NCI-H2196 (cell line): ENCODE measurements at regions not wholly inside any gene's neighbourhood (a gene's known extent, or its start where the extent isn't known, plus 50 kb on each side); places are given as distances from the start of the nearest gene placed in this dataset.
"Not testable (repeated sequence)": the region's sequence is repeated elsewhere in the genome, so short reads cannot be mapped to it uniquely, and the experiment has no call there.

Experiments used
- DNase-seq: peaks from one replicate; lab custom pipeline; 2025; ENCODE audit not compliant: unreplicated experiment; lab: John Stamatoyannopoulos, UW

- peak; percentile 61 for DNase-seq
These were observed 188.5 kb downstream of the ADRA2C start for GRCh38 chr4:3954540-3955320.

- peak; percentile 99 for DNase-seq
These were observed 189.4 kb downstream of the ADRA2C start for GRCh38 chr4:3955321-3956164.

DNA sequence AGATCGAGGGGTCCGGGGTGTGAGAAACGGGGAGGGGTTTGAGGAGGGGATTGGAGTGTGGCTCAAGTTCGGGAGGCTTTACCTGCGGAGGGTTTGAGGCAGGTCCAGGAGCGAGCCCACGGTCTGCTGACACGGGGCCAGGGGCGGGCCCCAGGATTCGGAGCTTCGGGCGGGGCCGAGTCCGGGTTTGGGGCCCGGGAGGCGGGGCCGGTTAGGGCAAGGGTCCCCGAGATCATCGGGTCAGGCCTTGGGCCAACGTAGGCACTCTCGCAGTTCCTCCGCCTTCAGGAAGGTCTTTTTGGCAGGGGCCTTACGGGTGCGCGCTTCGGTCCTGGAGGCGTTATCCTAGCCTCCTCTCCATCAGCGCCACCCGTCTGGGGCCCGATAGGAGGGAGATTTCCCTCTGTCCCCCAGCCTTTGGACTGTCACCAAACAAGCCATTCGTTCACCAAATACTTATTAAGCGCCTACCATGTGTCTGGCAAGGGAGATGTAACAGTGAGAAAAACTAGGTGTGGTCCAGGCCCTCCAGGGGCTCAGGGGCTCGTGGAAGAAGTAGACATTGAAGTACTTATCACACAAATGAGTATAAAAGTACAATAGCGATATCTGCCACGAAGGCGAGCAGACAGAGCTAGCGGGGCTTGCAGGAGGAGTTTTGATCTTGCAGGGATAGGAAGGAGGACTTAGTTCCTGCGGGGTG, 190.1 kb downstream of the ADRA2C start:
- DNase-seq, result not testable (repeated sequence)

- peak; percentile 65 for DNase-seq
These were observed 195.0 kb downstream of the ADRA2C start for GRCh38 chr4:3961091-3961672.

DNA sequence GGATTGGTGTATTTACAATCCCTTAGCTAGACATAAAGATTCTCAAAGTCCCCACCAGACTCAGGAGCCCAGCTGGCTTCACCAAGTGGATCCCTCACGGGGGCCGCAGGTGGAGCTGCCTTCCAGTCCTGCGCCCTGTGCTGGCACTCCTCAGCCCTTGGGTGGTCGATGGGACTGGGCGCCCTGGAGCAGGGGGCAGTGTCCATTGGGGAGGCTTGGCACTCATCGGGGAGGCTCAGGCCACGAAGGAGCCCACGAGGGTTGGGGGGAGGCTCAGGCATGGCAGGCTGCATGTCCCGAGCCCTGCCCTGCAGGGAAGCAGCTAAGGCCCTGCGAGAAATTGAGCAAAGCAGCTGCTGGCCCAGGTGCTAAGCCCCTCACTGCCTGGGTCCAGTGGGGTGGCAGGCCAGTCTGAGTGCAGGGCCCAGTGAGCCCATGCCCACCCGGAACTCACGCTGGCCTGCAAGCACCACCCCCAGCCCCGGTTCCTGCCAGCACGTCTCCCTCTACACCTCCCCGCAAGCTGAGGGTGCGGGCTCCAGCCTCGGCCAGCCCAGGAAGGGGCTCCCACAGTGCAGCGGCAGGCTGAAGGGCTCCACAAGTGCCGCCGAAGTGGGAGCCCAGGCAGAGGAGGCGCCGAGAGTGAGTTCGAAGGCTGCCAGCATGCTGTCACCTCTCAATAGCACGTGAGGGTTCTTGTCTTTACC, 198.5 kb downstream of the ADRA2C start:
- not testable (repeated sequence) for DNase-seq

- not testable (repeated sequence) for DNase-seq
These were observed 201.0 kb downstream of the ADRA2C start for GRCh38 chr4:3967204-3967603.

DNA sequence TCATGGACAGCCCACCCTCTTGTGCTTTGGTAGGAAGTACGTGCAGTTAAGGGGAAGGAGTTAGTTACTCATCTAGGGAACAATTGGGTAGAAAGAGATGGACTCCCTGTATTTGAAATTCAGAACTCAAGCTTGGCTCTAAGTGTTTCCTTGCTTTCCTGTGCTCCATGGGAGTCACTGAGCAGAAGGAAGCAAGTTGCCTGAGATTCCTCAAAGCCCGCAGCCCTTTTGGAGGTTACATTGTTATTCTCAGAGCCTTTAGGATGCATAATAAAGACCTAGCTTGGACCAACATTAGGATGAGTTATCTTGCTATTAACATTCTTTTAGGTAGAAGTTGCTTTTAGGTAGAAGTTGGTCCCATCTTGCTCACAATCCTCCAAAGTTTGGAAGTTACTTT, 206.4 kb downstream of the ADRA2C start:
- DNase-seq, result not testable (repeated sequence)

DNA sequence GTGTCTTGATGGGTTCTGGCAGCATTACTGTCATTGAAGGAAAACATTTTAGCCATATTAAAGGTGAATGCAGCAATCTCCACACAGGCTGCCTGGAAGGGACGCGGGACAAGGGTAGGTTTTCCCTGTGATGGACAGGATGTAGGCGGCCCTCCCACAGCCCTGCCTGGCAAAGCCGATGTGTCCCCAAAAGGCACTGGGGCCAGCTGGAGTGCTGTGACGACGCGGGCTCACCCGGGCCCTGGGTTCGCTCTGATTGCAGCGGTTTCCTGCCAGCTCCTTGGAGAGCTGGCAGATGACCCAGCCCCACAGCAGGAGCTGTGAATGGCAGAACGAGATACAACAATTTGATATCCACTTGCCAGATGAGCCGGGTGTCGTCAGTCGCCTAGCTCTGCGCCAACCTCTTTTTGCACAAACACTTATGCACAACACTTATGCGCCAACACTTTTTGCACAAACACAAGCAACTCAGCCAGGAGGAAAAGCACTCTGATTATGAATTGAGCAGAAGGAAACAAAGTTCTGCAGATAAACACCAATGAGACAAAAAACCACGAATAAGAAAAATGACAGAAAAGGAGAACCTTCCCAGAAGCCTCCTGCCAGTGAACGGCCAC, 207.5 kb downstream of the ADRA2C start:
- DNase-seq, result not testable (repeated sequence)

- DNase-seq, result not testable (repeated sequence)
These were observed 217.4 kb downstream of the ADRA2C start for GRCh38 chr4:3983518-3984125.

DNA sequence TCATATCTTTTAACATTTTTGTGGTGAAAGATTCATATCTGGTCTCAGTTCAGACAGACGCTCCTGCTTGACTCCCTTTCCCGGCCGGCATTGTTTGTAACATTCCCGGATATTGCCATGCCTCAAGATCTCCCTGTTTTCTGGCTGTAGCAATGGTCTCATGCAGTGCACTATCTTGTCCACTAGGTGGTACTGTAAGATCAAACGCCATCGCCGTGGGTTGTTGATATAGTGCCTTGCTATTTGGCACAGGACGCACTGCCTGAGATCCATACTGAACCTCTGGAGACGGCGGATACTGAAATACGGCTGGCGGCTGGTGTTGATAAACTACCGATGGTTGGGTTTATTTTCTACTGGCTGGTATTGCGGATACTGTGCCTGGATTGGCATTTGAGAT, 218.6 kb downstream of the ADRA2C start:
- DNase-seq, result not testable (repeated sequence)

DNA sequence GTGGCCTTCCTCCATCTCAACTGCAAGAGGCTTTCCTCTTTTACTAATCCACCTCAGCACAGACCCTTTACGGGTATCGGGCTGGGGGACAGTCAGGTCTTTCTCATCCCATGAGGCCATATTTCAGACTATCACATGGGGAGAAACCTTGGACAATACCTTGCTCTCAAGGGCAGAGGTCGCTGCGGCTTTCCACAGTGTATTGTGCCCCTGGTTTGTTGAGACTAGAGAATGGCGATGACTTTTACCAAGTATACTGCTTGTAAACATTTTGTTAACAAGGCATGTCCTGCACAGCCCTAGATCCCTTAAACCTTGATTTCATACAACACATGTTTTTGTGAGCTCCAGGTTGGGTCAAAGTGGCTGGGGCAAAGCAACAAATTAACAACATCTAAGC, 220.2 kb downstream of the ADRA2C start:
- DNase-seq, result not testable (repeated sequence)

- DNase-seq, result not testable (repeated sequence)
These were observed 229.3 kb downstream of the OTOP1 start for GRCh38 chr4:3997386-3997785.

- DNase-seq, result not testable (repeated sequence)
These were observed 222.7 kb downstream of the OTOP1 start for GRCh38 chr4:4004036-4004435.

DNA sequence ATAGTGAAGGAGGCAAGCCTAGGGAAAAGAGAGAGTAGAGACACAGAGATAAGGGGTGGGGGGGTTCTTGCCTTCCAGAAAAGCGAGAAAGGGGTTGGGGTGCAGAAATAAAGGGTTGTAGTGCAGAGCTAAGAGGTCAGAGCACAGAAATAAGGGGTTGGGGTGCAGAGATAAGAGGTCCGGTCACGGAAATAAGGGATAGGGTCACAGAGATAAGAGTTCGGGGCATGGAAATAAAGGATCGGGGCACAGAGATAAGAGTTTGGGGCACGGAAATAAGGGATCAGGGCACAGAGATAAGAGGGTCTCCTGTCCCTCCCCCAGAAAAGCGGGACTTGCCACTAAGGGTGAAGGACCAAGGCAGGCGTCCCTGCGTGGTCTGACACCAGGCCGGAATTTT, 222.0 kb downstream of the OTOP1 start:
- DNase-seq, result not testable (repeated sequence)

DNA sequence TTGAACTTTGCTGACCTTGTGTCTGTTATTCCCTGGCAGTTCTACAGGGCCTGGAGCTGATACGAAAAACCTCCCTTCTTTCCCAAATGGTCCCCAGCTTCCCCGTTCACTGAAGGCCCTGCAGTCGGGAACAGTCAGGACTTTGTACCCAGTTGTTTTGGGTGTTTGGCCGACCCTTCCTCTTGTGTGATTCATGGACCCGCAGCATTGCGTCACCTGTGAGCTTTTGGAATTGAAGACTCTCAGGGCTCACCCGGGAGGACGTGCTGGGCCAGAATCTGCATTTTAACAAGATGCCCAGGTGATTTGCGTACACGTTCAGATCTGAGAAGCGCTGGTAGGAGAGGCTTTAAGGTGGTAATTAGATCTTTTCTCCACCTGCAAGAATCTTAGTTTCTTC, 220.4 kb downstream of the OTOP1 start:
- not testable (repeated sequence) for DNase-seq

- not testable (repeated sequence) for DNase-seq
These were observed 207.7 kb downstream of the OTOP1 start for GRCh38 chr4:4019071-4019470.

DNA sequence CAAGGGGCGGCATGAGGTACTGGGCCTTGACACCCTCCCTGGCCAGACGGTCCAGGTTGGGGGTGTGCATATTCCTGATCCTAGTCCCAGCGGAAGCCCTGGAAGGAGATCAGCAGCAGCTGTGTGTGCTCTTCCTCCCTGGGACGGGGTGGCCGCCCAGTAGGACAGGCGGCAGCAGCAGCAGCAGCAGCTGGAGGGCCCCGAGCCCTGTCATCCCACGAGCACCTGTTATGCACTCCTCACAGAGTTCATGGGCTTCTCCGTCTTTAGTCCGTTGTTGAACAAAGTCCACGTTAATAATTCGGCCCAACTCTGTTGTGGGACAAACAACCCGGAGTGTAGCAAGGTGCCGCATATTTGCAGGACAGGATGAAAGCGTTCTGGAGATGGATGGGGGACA, 205.6 kb downstream of the OTOP1 start:
- DNase-seq, result not testable (repeated sequence)

DNA sequence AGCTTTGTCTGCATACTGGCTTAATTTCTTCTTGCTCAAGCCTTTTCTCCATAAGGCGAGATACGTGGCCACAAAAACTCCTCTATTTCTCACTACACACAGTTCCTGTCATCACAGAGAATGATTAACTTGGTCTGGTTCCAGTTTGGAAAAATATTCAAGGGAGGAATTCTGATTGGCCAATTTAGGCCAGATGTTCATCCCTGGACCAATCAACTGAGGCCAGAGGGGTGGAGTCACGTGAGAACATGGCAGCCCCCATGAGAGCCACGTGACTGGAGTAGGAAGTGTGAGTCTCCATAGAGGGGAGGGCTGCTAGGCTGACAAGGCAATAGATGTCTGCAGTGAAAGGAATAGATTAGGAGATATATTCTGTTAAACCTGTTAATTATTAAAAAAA, 200.0 kb downstream of the OTOP1 start:
- DNase-seq, result not testable (repeated sequence)

DNA sequence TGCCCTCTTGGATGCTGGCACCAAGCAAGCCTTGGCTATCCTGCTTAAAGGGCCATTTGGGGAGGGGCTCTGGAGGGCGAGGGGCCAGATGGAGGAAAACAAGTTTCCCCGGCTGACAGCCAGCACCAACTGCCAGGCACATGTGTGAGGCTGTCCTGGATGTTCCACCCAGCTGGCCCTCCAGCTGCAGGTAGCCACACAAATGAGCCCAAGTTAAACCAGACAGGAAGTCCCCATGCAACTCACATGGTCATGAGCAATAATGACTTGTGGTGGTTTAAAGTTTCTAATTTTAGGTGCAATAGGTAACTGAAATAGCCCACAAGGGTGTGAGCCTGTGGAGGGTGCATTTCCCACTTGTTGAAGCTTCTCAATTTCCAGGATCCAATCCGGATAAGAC, 198.0 kb downstream of the OTOP1 start:
- DNase-seq, result not testable (repeated sequence)
